GM12801 (cell line): ENCODE measurements at regions not wholly inside any gene's neighbourhood (a gene's known extent, or its start where the extent isn't known, plus 50 kb on each side); places are given as distances from the start of the nearest gene placed in this dataset.

ENCODE experiments used
- CTCF ChIP-seq: IDR thresholded peaks from one replicate; pipeline ENCODE4 v1.5.1; 2011; ENCODE audit warnings: control low read depth; ENCODE audit not compliant: insufficient read length; ENCODE audit errors: extremely low read depth

- TF ChIP-seq CTCF = no peak
Measured at GRCh38 chr12:128178565-128178964, 88.4 kb upstream of the TMEM132C start.

GRCh38 chr12:128178966-128179365, 88.0 kb upstream of the TMEM132C start:
- TF ChIP-seq CTCF = no peak

GRCh38 chr12:128180166-128180565, 86.8 kb upstream of the TMEM132C start:
- TF ChIP-seq CTCF = no peak

GRCh38 chr12:128190052-128190451, 76.9 kb upstream of the TMEM132C start:
- no peak for TF ChIP-seq CTCF

DNA sequence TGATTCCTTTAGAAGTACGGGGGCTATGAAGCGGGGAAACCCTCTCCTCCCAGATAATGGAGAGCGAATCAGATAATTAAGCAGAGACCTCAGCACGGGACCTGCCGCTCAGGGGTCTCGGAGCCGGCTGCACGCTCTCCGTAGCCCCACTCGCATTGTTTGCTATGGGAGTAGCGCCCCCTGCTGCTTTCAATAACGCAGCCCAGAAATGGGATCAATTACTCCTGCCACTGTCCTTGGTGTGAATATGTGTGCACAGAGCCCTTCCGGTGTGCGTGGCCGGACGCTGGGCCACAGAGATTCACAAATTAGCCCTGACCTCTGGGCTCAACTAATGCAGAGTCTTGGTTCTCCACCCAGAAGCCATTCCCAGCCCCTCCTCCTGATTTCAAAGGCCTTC, 76.4 kb upstream of the TMEM132C start:
- TF ChIP-seq CTCF = no peak

DNA sequence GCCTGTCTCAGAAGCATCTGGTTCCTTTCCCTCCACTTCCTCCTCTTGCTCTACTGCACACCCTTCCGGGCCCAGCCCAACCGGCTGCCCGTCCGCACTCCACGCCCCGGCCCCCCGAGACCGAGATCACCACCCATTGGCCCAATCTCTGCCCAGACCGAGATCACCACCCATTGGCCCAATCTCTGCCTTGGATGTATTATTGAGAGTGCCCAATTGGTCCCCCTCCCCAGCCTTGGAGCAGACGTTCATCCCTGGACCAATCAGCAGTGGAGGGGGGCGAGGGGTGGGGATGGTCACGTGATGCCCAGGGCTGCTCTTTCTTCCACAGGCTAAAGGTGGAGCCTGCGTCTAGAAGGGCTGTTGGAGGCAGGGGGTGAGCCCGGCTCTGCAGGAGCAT, 75.6 kb upstream of the TMEM132C start:
- TF ChIP-seq CTCF = no peak

DNA sequence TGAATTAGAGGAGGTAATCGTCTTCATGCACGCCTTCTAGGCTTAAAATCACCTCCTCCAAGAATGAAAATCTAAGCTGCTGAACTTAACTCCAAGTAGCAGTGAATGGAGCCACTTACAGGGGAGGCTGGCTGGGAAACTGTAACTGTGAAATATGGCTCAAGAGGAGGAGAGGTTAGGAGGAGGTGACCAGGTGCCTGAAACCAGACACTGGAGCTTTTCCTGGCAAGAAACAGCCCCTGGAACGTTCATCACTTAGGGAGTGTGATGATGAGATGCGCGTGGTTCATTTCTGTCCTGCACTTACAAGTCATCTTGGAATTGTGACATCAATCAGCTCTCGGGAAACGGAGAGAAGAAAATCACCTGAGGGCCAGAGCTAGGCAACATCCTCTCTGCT, 62.3 kb upstream of the TMEM132C start:
- no peak for TF ChIP-seq CTCF

DNA sequence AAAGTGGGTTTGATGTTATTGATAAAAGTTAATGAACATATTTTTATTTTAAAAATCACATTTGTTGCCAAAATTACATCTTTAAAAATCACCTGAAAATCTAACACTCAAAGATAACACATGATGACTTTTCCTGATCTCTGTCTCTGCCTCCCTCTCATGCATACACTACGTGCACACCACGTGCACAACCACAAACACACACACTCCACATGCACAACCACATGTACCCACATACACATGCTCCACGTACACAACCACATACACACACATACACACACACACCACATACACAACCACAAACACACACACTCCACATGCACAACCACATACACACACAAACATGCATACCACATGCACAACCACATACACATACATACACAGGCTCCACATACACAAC, 61.8 kb upstream of the TMEM132C start:
- TF ChIP-seq CTCF = no peak
